HG03159 (cell line): ENCODE measurements at regions not wholly inside any gene's neighbourhood (a gene's known extent, or its start where the extent isn't known, plus 50 kb on each side); places are given as distances from the start of the nearest gene placed in this dataset.
"Not testable (repeated sequence)": the region's sequence is repeated elsewhere in the genome, so short reads cannot be mapped to it uniquely, and the experiment has no call there.

Experiments used
- ATAC-seq: cut with Tn5 transposase; IDR thresholded peaks from one replicate; pipeline ENCODE4 v1.9.1; 2021; ENCODE audit warnings: mild to moderate bottlenecking, moderate library complexity; ENCODE audit not compliant: unreplicated experiment

DNA sequence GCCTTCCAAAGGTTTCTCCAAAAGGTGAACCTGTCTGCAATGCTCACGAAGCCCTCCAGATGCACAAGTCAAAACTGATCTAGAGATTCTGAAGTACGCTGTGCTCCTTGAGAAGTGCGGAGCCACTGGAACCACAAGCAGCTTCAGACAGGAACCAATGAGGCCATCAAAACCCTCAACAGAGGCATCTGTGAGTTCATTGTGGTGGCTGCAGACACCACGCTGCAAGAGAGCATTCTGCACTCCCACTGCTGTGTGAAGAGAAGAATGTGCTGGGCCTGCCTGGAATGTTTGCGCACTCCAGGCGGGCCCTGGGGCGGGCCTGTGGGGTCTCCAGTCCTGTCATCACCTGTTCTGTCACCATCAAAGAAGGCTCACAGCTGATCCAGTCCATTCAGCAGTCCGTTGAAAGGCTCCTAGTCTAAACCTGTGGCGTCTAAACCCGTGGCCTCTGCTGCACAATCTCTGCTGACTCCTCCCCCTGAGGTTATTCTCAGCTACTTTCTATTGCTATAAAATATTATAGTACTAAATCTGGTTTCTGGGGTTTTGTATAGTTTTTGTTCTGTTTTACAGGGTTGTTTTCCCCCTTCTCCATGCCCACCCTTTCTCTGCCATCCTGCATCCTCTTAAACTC lies 111.6 kb downstream of the PPIAL4A start:
- not testable (repeated sequence) for ATAC-seq

DNA sequence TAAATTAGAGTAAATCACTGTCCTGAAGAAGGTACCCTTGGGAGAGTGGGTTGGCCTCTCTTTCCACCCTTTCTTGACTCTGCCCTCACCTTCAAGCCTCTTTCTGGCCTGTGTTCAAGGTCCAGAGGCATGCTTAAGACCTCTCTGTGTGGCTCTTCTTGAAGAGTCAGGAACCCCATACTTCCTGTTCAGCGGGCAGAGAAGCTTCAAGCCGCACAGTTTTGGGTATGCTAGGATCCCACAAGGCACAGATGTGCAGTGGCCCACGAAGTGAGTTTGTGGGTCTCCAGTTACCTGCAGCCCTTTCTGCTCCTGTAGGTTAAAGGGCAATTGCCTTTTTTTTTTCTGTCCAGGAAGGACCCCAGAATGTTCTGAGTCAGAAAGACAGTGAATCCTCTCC lies 113.7 kb downstream of the PPIAL4A start:
- ATAC-seq: not testable (repeated sequence)

DNA sequence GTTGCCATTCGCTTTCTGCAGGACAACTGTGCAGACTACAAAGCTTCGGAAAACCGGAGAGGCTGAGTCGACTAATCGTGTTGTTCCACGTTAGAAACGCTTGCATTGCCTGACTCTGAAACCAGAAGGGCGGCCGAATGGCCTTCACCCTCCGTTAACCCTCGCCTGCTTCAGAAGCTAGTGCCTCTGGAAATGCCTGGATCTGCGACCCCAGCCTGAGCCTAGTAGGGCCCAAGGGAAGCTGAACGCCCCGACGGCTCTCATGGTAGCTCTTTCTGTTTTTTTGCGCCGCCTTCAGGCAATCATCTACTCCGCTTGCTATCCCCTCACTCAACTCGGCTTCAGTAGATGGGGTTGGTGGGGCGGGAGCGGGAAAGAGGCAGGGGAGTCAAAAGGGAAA lies 117.3 kb downstream of the PPIAL4A start:
- not testable (repeated sequence) for ATAC-seq

DNA sequence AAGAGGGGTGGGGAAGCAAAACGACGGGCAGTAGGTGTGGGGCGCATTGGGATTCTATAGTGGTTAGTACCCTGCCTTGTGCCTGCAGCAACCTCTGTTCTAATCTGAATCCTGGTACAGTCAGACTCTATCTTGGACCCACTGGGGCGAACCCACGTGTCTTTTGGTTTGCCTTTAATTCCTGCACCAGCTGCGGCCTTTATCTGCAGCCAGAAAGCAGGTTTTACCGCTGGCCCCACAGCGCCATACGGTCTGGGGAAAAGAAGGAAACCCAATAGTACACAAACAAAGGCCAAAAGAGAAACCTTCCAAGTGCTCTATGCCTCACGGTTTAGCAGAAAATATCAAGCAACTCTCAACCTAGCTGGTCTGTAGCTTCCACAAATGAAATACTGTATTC lies 118.2 kb downstream of the PPIAL4A start:
- not testable (repeated sequence) for ATAC-seq

DNA sequence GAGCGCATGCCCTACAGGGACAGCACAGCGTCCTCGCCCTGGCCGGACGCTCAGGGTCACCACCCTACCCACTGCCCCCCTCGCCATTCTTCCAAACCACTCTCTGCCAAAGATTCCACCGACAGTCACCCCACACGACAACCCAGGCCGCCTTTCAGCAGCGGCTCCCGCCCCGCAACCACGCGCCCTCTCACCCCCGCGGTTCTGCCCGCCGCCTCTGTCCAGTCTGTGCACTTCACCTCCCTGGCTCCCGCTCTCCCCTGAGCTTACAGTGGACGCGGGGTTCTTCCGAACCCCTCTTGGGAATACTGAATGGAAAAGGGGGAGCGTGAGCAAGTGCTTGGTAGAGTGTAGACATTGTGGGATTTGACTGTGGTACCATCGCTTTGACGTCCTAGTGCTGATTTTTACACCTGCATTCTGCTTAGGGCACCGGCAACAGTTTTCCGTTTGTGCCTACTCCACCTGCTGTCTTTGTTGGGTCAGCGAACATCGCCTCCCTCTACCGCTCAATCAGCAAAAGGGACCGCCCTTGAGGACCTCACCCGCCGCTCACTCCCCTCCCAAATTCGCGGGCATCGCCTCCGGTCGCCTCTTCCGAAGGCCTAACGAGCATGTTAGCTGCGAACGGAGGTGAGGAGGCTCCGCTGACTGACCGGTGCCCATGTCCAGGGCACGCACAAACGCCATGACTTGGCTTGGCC lies 119.1 kb downstream of the PPIAL4A start:
- ATAC-seq: not testable (repeated sequence)

DNA sequence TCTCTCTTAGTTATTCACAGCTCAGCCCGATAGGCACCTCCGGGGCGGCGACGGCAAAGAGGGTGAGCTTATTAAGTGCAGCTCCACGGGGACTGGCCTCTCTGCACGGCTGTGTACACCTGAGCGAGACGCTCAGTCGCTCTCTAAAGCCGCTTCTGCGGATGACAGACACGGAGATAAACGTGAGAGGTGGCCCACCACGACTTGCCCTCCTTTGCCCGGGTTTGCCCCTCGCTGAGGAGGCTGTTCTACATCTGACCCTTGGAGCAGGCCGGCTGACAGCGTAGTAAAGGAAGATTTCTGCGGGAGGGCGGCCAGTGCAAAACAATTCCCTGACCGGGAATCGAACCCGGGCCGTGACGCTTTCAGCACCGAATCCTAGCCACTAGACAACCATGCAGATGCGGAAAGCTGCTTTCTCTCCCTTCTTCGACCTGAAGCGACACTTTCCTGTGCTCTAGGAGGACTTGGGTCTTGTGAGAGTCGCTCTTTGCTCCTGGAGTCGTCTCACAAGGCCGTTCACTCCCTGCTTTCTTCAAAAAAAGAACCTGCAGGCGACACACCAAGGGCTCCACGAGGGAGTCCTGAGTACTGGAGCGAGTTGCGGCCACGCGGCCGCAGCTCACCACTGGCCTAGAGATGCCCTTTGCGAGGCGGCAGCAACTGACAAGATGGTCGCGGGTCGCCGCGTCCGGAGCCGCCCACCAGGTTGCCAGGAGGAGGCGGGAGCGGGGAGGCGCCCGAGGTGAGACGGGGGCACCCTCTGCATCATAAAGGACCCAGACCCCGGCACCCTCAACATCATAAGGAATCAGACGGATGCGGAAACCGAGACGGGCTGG lies 119.9 kb downstream of the PPIAL4A start:
- not testable (repeated sequence) for ATAC-seq

DNA sequence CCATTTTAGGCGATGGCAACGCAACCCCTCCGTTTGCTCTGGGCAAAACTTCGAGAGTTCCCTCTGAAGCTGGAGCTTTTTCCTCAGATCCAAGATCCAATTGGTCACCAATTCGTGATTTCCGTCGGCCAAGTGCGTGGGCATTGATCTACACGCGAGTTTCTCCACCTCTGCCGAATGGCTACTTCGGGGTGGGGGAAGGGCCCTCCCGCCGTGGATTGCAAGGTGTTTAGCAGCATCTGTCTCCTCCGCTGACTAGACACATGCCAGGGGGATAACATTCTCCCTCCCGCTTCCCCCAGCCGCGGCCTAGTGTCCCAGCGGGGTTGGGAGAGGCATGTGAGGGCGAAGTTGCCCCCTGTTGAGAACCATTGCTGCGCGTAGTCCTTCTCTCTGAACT lies 120.6 kb downstream of the PPIAL4A start:
- not testable (repeated sequence) for ATAC-seq

DNA sequence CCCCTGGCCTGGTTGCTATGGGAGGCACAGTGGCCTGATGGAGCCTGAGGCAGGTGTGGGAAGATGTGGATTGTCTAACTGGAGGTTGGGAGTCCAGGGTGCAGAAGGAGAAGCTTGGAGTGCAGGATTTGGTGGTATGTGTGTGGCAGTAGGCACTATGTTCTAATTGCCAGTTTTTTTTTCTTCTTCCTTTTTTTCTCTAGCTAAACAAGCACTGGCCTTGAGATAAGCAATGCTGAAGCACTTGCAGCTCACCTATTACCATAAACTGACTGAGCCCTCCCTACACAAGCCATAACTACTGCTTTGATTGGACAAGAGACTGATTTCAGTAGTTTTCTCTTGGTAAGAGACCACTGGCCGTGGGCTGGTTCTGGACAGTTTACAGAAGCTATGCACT lies 123.6 kb downstream of the PPIAL4A start:
- not testable (repeated sequence) for ATAC-seq

DNA sequence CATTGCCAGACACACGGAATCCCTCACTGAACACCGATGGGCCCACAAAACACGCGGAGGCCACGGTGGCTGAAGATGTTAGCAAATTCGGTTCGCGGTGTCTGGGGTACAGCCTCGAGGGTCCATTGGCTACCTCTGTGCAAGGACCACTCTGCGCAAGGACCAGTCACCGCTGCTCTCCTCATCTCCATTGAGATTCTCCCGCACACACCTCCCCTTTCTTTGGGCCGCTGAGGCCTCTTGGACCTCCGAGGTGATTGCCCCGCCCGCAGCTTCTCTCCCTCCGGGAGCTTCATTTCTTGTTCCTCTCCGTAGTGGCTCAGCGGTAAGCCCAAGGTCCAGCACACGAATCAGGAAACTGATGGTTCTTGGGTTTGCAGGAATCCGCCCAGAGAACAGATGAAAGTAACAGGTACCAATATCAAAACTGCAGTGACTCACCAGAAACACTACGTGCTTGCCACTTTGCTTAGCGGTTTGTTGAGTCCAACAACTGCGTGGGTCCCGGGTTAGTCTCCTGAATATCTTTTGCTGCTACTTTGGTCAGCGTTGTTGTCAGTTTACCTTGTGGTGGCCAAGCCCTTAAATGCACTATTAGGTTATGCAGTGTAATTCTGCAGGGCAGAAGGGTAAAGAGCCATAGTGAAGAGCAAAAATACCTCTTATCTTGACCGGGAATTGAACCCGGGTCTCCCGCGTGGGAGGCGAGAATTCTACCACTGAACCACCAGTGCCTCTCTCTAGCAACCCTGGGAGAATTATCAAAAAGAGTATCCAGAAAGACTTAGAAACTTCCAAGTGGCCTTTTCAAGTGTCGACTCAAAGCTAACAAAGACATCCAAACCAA lies 126.8 kb downstream of the PPIAL4A start:
- ATAC-seq: not testable (repeated sequence)

DNA sequence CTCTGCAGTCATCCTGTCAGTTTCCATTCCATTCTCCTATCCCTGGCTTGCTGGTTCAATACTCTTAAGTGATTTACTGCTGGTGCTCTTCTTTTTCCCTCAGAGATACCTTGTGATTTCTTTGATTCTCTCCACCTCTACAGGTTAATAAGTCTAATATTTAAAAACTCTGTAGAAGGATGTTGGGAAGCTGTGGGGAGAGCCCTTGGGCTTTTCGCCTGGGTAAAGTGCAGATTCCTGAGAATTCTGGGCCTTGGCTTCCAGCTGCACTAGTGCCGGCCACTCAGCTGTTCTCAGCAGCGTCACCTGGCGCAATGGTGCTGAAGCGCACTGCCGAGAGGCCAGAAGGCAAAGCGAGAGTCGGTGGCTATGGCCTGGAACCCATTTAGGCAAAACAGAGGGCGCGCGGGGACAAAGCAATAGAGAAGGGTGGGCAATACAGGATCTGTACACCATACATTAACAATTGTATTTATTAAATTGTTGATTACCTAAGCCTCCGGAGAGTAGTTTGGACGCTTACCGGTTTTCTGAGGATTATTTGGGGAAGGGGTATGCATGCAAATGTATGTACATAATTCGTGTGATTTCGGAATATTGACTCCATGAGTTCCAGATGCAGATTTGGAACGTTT lies 130.3 kb downstream of the PPIAL4A start:
- ATAC-seq: not testable (repeated sequence)

DNA sequence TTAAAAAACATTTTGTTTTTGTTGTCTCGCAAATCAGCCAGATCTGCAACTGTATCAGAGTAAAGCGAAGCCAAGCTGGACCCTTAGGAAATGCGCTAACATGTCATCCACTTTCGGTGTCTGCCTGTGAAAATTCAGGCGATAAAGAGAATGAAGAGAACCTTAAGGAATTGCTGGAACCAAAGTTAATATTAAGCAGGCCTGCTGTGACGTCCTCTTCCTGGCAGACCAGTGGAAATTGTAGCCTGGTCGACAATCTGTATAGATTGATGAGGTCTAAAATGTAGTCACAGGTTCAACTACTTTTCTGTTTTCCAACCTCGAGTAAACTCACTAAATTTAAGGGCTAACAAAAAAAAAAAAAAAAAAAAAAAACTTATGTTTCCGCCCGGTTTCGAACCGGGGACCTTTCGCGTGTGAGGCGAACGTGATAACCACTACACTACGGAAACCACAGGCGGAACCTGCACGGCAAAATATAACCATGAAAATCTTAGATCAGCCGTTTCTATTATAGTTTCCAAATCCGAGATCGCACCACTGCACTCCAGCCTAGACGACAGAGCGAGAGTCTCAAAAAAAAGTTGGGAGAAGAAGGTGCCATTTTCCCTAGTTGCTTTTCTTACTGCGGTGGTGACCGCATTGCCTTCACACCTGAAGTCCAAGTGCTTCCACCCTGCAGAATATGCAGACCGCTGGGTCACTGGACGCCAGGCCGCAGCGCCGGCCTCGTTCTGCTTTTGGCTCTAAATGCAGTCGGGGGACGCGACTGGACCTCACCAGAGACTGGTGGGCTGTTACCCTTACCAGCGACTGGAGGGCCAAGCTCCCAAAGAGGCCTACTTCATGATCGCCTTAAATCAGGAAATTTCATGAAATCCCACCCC lies 131.0 kb downstream of the PPIAL4A start:
- not testable (repeated sequence) for ATAC-seq

DNA sequence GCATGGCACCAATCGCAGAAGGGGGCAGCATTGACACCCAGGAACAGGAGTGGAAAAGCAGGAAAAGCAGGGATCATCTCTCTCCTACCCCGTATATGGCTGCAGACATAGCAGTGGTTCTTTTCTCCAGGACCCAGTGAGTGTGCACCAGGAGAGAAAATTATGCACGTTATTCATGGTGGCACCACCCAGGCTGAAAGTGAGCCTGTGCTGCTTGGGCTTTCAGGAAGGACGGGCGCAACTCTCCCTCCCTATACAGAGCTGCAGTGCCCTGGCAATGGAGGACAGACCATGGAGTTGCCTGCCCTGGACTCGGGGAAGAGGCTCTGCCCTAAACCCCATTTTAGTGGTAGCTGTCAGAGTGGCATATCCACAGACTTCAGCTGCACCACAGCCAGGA lies 132.1 kb downstream of the PPIAL4A start:
- ATAC-seq: not testable (repeated sequence)

DNA sequence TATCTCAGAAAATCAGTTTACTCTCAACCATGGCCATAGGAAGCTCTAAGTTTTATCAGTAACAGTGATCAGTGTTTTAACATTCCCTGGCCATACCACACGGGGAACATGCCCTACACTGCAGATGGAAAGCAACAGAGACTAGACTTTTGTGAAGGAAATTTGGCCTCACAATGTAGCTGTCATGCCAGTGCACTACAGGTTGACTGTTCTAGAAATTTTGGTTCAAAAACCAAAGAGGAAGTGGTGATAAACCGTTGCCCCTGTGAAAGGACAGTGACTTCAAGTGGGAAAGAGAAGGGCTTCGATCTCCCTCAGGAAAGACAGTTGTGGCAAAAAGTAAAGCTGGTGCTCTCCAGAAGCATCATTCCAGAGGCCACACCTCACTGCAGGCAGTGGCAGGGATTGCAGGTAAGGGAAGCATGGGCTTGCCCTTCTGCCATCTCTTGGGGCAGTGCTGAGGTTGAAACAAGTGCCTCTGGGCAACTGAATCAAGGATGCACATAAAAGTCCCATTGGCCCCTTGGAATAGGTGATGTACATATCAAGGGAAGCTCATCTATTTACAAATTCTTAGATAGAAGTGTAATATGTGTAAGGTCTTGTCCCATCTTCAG lies 143.4 kb downstream of the PPIAL4A start:
- not testable (repeated sequence) for ATAC-seq

DNA sequence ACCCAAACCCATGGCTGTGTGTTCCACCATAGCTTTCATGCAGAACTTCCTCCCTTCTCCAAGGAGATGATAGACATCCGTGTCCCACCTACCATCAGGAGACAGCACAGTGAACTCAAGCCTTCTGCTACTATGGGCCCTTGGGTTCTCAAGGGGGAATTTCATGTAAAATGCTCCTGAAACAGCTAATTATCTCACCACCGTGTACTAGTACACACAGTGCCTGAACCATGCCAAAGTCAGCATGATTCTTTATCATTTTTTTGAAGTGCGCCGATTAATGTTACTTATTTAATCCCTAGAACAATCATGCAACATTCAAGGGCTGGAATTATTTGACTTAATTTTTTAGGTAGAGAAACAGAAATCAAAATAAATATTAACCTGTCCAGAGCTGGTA lies 147.2 kb downstream of the PPIAL4A start:
- not testable (repeated sequence) for ATAC-seq

DNA sequence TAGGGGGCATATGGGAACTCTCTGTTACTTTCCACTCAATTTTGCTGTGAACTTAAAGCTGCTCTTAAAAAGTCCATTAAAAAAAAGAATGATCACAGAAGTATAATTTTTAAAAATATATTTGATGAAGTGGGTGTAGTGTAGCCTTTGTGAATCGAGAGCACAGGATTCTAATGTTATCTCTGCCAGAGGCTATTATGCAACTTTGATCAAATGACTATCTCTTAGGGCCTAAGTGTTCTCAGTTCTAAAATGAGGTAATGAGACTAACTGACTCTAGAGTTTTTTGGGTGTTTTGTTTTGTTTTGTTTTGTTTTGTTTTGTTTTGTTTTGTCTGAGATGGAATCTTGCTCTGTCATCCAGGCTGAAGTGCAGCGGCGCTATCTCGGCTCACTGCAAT lies 143.2 kb downstream of the FAM72B start:
- ATAC-seq: not testable (repeated sequence)

DNA sequence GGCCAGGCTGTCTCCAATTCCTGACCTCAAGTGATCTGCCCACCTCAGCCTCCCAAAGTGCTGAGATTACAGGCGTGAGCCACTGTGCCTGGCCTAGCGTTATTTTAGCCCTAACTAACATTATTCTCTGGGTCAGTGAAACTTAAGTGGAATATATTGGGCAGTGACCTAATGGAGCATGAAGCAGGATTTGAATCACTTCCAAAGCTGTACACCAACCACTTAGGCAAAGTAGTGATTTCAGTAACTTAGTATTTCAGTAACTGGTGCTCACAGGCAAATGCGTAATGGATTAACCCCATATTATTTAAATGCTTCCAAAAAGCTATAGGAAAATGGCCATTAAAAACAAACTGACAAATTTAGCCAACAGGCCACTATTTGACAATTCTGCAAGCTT lies 142.6 kb downstream of the FAM72B start:
- ATAC-seq: not testable (repeated sequence)

DNA sequence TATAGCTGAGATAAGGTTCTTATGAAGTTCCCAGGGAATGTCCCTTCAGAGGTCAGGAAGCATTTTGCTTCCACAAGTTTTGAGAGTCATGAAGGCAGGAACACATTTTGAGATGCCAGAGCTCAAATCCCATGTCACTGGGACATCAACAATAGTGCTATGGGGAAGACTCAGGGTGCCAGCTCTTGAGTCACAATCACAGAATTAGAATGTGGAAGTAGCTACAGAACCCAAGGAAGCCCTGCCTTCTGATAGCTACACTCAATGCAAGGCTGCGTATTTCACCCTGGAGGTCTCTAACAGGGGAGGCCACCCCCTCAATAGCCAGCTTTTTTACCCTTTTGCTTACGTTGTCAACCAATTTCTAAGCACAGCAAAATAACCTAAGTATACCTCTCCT lies 141.3 kb downstream of the FAM72B start:
- ATAC-seq: not testable (repeated sequence)

DNA sequence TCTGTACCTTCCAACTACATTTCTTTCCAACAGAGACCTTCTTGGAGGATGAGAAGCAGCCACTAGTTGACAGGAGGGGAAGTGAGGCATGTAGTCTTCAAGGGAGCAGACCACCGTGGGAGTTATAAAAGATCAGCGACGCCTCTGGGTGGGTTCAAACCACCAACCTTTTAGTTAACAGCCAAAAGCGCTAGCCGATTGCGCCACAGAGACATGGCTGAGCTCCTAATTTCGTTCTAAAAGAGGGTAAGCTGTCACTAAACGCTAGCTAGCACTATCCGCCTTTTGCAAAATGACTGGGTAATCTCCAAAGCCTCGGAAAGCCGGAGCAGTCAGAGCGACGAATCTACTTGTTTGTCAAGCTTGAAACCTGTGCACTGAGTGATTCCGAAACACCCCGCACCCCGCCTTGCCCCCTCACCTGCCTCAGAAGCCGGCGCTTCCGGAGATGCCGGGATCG lies 135.8 kb downstream of the FAM72B start:
- not testable (repeated sequence) for ATAC-seq
